Lung (tissue), 11 donors: ENCODE measurements at regions not wholly inside any gene's neighbourhood (a gene's known extent, or its start where the extent isn't known, plus 50 kb on each side); places are given as distances from the start of the nearest gene placed in this dataset.

Source experiments
- ATAC-seq: fragments of 200-7000 bp; cut with Tn5 transposase; one replicate; pipeline ENCODE4 v1.9.1; 2020; ENCODE audit warnings: moderate number of reproducible peaks; ENCODE audit not compliant: insufficient read depth, low FRiP score
- DNase-seq, 3 donors: peaks; one replicate each; pipeline ENCODE4 v3.0.0-alpha.2; 2013 to 2017
- H3K27ac ChIP-seq, 2 donors: one replicate each; pipeline ENCODE4 v1.5.1; 2013; ENCODE audit warnings: mild to moderate bottlenecking in 2 of 2, moderate library complexity in 2 of 2, control low read depth in 1 of 2, inconsistent platforms in 1 of 2, low read depth in 1 of 2, low read length in 1 of 2
- H3K27me3 ChIP-seq, 3 donors: one replicate each; pipeline ENCODE4 v1.5.1; 2013; ENCODE audit warnings: low read length in 2 of 3; ENCODE audit not compliant: control insufficient read depth in 3 of 3, insufficient read depth in 3 of 3
- H3K36me3 ChIP-seq, 4 donors: one replicate each; pipeline ENCODE4 v1.5.1; 2013; ENCODE audit warnings: low read length in 4 of 4, mild to moderate bottlenecking in 1 of 4, moderate library complexity in 1 of 4; ENCODE audit not compliant: control insufficient read depth in 4 of 4, insufficient read depth in 4 of 4
- H3K4me1 ChIP-seq, 5 donors: one replicate each; pipeline ENCODE4 v1.5.1; 2013; ENCODE audit warnings: low read length in 5 of 5, mild to moderate bottlenecking in 2 of 5, moderate library complexity in 1 of 5; ENCODE audit not compliant: control insufficient read depth in 5 of 5, insufficient read depth in 5 of 5
- H3K4me3 ChIP-seq: one replicate; pipeline ENCODE4 v1.5.1; 2013; ENCODE audit warnings: mild to moderate bottlenecking, control low read depth, moderate library complexity
- H3K9ac ChIP-seq, 2 donors: one replicate each; pipeline ENCODE4 v1.5.1; 2013; ENCODE audit warnings: low read length in 2 of 2, control low read depth in 1 of 2; ENCODE audit not compliant: insufficient read depth in 1 of 2
- H3K9me3 ChIP-seq, 4 donors: one replicate each; pipeline ENCODE4 v1.5.1; 2013; ENCODE audit warnings: low read length in 3 of 4, mild to moderate bottlenecking in 1 of 4, moderate library complexity in 1 of 4; ENCODE audit not compliant: control insufficient read depth in 4 of 4, insufficient read depth in 3 of 4
- WGBS, 2 donors: extraction: QIAGEN DNeasy Blood & Tissue Kit; methylation state at CpG; one replicate each; pipeline ENCODE4 v1.1.7; 2013; 5-methylcytosine and 5-hydroxymethylcytosine counted together
- TF ChIP-seq, protein P1 (sequence below): IDR thresholded peaks from 2 replicates; pipeline ENCODE4 v1.5.1; 2012; ENCODE audit warnings: mild to moderate bottlenecking; ENCODE audit errors: control extremely low read depth, extremely low read depth
- donor health status: control.
- donor health status: control.
- donor health status: Bipolar disorder and iron deficiency.
- donor health status: healthy.
- donor health status: DM: yes; HTN: yes; CAD: no.

DNA sequence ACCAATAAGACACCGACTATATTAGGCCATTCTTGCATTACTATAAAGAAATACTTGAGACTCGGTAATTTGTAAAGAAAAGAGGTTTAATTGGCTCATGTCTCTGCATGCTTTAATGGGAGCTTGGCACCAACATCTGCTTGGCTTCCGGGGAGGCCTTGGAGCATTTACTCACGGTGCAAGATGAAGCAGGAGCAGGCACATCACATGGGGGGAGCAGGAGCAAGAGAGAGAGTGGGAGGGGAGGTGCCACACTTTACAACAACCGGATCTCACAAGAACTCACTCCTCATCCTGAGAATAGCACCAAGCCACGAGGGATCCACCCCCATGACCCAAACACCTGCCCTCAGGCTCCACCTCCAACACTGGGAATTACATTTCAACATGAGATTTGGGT, 224.8 kb downstream of the KLF5 start:
- Histone ChIP-seq H3K36me3 (no peaks in the 10 kb centered on the region), H3K4me3 (no peak overlapping the region), H3K9ac (no peak overlapping the region), H3K27ac (no peak overlapping the region), H3K9me3 (no peaks in the 10 kb centered on the region), H3K27me3 (no peaks in the 10 kb centered on the region), H3K4me1 (no peaks in the 10 kb centered on the region)
- ATAC-seq (no peak), DNase-seq (no peak)
- TF ChIP-seq, protein P1, sequence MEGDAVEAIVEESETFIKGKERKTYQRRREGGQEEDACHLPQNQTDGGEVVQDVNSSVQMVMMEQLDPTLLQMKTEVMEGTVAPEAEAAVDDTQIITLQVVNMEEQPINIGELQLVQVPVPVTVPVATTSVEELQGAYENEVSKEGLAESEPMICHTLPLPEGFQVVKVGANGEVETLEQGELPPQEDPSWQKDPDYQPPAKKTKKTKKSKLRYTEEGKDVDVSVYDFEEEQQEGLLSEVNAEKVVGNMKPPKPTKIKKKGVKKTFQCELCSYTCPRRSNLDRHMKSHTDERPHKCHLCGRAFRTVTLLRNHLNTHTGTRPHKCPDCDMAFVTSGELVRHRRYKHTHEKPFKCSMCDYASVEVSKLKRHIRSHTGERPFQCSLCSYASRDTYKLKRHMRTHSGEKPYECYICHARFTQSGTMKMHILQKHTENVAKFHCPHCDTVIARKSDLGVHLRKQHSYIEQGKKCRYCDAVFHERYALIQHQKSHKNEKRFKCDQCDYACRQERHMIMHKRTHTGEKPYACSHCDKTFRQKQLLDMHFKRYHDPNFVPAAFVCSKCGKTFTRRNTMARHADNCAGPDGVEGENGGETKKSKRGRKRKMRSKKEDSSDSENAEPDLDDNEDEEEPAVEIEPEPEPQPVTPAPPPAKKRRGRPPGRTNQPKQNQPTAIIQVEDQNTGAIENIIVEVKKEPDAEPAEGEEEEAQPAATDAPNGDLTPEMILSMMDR: no peak
- WGBS, 2 donors: 86 to 87% methylated on average over 6 of the region's 6 CpGs

DNA sequence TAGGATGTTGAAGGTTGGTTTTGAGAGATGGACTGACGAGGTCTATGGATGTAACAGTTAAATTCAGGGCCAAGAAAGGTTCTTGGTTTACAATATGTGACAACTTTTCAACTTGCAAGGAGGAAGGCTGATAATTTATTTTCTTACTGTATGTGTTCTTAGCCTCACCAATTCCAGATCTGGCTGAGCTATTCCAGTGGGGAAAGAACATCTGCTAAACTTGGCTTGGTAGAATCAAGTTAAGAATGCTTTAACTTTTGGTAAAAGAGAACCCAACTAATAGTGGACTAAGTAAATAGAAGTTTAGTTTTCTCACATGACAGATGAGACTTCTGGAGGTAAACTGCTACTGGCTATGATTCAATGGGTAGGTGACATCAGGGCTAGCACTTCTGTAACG, 222.9 kb downstream of the KLF5 start:
- TF ChIP-seq, protein P1: no peak
- H3K36me3 ChIP-seq: no peaks in the 10 kb centered on the region
- no peak overlapping the region for H3K27ac ChIP-seq
- WGBS, 2 donors: 82 to 87% methylated on average over 2 of the region's 2 CpGs
- DNase-seq (no peak), ATAC-seq (no peak)
- H3K4me3 ChIP-seq: no peak overlapping the region
- no peaks in the 10 kb centered on the region for H3K9me3 ChIP-seq
- no peaks in the 10 kb centered on the region for H3K4me1 ChIP-seq
- H3K27me3 ChIP-seq: no peaks in the 10 kb centered on the region
- no peak overlapping the region for H3K9ac ChIP-seq

DNA sequence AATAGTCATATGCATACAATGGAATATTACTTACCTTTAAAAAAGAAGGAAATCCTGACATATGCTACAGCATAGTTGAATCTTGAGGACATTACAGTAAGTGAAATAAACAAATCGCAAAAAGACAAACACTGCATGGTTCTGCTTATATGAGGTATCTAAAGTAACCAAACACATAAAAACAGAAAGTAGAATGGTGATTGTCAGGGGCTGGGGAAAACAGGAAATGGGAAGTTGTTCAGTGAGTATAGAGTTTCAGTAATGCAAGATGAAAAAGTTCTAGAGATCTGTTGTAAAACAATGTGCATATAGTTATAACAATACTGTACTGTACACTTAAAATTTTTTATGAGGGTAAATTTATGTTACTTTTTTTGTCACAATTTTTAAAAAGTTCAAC, 219.4 kb downstream of the KLF5 start:
- TF ChIP-seq, protein P1: no peak
- no peaks in the 10 kb centered on the region for H3K27me3 ChIP-seq

DNA sequence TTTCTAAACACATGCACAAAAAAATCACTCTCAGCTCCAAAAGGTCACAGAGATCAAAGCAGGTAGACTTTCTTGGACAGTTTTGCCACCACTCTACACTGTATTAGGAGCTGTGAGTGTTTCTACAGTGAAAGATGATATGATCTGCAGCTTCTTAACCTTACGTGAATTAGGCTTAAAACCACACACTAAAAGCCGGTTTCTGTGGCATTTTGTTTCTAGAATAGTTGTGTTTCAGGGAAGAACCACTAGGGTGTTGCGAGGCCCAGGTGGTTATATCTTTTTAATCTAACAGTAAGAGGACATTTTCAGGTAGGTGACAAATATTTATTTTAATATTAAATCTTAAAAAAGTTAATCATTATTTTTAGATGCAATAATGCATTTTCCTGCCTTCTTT, 216.4 kb downstream of the KLF5 start:
- H3K27ac ChIP-seq: no peak overlapping the region
- no peak overlapping the region for H3K9ac ChIP-seq
- no peak for DNase-seq
- TF ChIP-seq, protein P1: no peak
- no peak for ATAC-seq
- WGBS, 2 donors: 63 to 81% methylated on average over 3 of the region's 3 CpGs
- H3K4me1 ChIP-seq: peaks cover 0 to 4% (median 0%) of the 10 kb centered on the region in 5 donors
- H3K36me3 ChIP-seq: no peaks in the 10 kb centered on the region
- H3K27me3 ChIP-seq: no peaks in the 10 kb centered on the region
- H3K9me3 ChIP-seq: no peaks in the 10 kb centered on the region
- H3K4me3 ChIP-seq: no peak overlapping the region

More for the DNA sequence above, 219.4 kb downstream of the KLF5 start:
- H3K9me3 ChIP-seq: no peaks in the 10 kb centered on the region
- ATAC-seq (no peak), DNase-seq (no peak)
- H3K27ac ChIP-seq: no peak overlapping the region
- H3K36me3 ChIP-seq: no peaks in the 10 kb centered on the region
- no peak overlapping the region for H3K9ac ChIP-seq
- peaks cover 0 to under 1% (median 0%) of the 10 kb centered on the region in 5 donors for H3K4me1 ChIP-seq
- WGBS, 2 donors: 65 to 84% methylated on average over 1 of the region's 1 CpG
- no peak overlapping the region for H3K4me3 ChIP-seq
